ENCODE measurements at regions not wholly inside any gene's neighbourhood (a gene's known extent, or its start where the extent isn't known, plus 50 kb on each side); places are given as distances from the start of the nearest gene placed in this dataset.
"Not testable (repeated sequence)": the region's sequence is repeated elsewhere in the genome, so short reads cannot be mapped to it uniquely, and the experiment has no call there.

GRCh38 chr14:57046175-57046574, 222.5 kb downstream of the EXOC5 start (continued):
- TF ChIP-seq HMGA2 (CRISPR knock-in tag; IDR thresholded peaks at IDR 0.05) = no peak
- no peak for TF ChIP-seq ZNF512 (CRISPR knock-in tag; IDR thresholded peaks at IDR 0.05; ENCODE audit: borderline replicate concordance)
- TF ChIP-seq ESRRA (CRISPR knock-in tag; IDR thresholded peaks at IDR 0.05; ENCODE audit: borderline replicate concordance) = no peak
- no peak for TF ChIP-seq MLX (CRISPR knock-in tag; IDR thresholded peaks at IDR 0.05)
- TF ChIP-seq IRF2 (CRISPR knock-in tag; IDR thresholded peaks at IDR 0.05; ENCODE audit: borderline replicate concordance, low read depth) = no peak
- no peak for TF ChIP-seq NR2C2 (CRISPR knock-in tag; IDR thresholded peaks at IDR 0.05)
- no peak for TF ChIP-seq ATF6 (CRISPR knock-in tag; IDR thresholded peaks at IDR 0.05)
- TF ChIP-seq ATF3 (CRISPR knock-in tag; conservative IDR thresholded peaks at IDR 0.05) = no peak
- no peak for TF ChIP-seq JAZF1 (CRISPR knock-in tag; IDR thresholded peaks at IDR 0.05)
- TF ChIP-seq TP53 (CRISPR knock-in tag; IDR thresholded peaks at IDR 0.05) = no peak

GRCh38 chr14:57044101-57044973, 224.4 kb downstream of the EXOC5 start:
- not testable (repeated sequence) for H3K27me3 Mint-ChIP-seq (ENCODE audit: low read depth)

GRCh38 chr14:57038689-57039088, 228.4 kb upstream of the OTX2 start:
- POLR2A ChIA-PET = interaction anchor here (0.9 kb wide), 1 partner anchor 11 kb away, joined by 3 read pairs; no protein-coding TSS in a partner anchor
- H3K27ac Mint-ChIP-seq = no peak overlapping the region

More at GRCh38 chr14:57044101-57044973, 224.4 kb downstream of the EXOC5 start:
- CTCF ChIA-PET; DNase-seq (ENCODE audit: low spot score); H3K36me3 Mint-ChIP-seq; H3K27ac Mint-ChIP-seq; POLR2A ChIA-PET; ATAC-seq; H3K4me3 Mint-ChIP-seq; H3K9me3 Mint-ChIP-seq: not testable (repeated sequence)
- H3K4me1 Mint-ChIP-seq = peaks cover 16% of the 10 kb centered on the region

More at GRCh38 chr14:57038689-57039088, 228.4 kb upstream of the OTX2 start:
- no peaks in the 10 kb centered on the region for H3K36me3 Mint-ChIP-seq
- no peaks in the 10 kb centered on the region for H3K9me3 Mint-ChIP-seq
- peaks cover 10% of the 10 kb centered on the region; the same call in 1 of the 2 replicates for H3K4me1 Mint-ChIP-seq
- no peak for ATAC-seq
- H3K4me3 Mint-ChIP-seq = no peak overlapping the region
- CTCF ChIA-PET = interaction anchor here (0.8 to 1.0 kb wide), 3 partner anchors 10 to 14 kb away, joined by 4 to 5 read pairs (median 5); no protein-coding TSS in a partner anchor
- no peak for DNase-seq (ENCODE audit: low spot score)
- no peak for TF ChIP-seq GABPB1 (CRISPR knock-in tag; IDR thresholded peaks at IDR 0.05)
- no peak for TF ChIP-seq ZBTB43 (CRISPR knock-in tag; IDR thresholded peaks at IDR 0.05)
- no peak for TF ChIP-seq ZSCAN18 (CRISPR knock-in tag; IDR thresholded peaks at IDR 0.05)
- no peak for TF ChIP-seq ZNF232 (CRISPR knock-in tag; IDR thresholded peaks at IDR 0.05)
- no peak for TF ChIP-seq ATF3 (CRISPR knock-in tag; conservative IDR thresholded peaks at IDR 0.05)
- no peak for TF ChIP-seq USF1 (CRISPR knock-in tag; IDR thresholded peaks at IDR 0.05)
- TF ChIP-seq CBFB (CRISPR knock-in tag; IDR thresholded peaks at IDR 0.05; ENCODE audit: low read depth) = no peak
- TF ChIP-seq CREB1 (CRISPR knock-in tag; IDR thresholded peaks at IDR 0.05) = no peak
- no peaks in the 10 kb centered on the region for H3K27me3 Mint-ChIP-seq (ENCODE audit: low read depth)

Measured in WTC11 (cell line).